NCI-H446 (cell line): ENCODE measurements at regions not wholly inside any gene's neighbourhood (a gene's known extent, or its start where the extent isn't known, plus 50 kb on each side); places are given as distances from the start of the nearest gene placed in this dataset.
"Not testable (repeated sequence)": the region's sequence is repeated elsewhere in the genome, so short reads cannot be mapped to it uniquely, and the experiment has no call there.

Experiments used
- DNase-seq, 2 experiments: peaks; one replicate each; lab custom pipeline; 2025; lab: John Stamatoyannopoulos, UW

DNA sequence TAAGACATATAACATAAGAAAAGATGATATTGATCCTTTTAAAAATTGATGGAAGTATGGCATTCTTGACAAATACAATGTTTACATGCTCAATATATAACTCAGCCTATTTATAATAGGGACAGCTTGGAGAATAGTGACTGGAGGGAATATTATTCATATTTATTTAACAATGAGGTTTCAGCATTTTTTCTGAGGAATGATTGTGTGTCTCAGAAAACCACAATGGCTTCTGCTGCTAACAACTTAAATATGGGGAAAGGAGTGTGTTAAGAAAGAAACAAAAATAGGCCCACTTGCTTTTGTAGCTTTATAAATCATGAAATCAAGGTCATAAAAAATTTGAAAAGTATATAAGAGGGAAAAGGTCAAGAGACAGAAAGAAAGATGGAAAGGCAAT is 163.2 kb upstream of the TBX18 start:
- DNase-seq, result no peak

DNA sequence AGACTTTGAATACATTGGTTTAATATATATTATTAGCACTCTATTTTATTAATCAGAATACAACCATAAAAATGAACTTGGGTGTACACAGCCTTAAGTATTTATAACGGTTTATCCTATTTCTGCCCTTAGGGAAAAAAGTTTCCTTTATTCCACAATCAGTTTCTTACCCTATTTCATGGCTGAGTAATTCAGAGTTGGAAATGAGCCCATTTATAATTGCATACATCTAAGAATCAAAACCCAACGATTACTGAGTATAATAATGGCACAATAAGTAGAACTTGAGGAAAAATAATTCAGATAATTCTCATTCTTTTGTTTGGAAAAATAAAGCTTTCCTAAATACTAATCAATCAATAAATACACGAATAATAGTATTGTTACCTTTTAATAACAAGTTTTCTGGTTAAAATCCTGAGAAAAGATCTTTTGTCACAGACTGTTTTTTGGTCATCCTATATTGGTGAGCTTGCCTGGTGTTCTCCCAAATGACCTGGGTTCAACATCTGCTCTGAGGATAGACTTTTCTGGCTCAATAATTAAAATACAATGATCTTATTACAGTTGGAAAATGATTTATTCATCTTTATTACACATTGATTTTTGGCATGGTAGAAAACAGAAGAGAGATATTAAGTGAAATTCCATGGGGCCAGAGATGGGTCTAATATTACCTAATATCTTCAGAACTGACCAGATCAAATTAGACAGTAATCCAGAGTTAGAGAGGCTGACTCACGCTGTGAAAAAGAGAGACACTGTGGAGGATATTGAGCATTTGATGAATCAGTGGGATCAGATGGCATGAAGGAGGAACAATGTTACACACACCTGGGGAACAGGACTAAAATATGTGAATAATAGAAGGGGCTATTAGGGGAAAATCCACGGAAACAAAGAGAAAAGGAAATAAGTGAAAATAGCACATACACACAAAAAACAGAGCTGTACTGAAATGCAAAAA is 162.1 kb upstream of the TBX18 start:
- DNase-seq, result no peak

DNA sequence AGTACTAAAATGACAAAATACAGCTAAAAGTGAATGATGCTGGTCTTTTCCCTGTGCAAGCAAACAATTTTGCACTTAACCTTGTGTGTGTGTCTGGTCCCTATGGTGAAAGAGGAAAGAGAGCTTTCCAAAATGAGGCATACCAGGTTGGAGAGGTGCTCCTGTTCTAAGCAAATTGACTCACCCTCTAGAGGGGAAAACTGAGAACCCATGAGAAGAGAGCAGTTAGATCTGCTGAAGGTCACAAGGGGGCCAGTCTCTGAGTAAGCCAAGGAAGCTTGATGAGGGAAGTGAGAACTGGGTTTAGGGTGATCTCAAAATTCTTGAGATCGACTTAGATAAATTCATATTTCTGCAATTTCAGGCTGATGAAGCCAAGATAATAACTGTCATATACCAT is 157.5 kb upstream of the TBX18 start:
- DNase-seq, result no peak

DNA sequence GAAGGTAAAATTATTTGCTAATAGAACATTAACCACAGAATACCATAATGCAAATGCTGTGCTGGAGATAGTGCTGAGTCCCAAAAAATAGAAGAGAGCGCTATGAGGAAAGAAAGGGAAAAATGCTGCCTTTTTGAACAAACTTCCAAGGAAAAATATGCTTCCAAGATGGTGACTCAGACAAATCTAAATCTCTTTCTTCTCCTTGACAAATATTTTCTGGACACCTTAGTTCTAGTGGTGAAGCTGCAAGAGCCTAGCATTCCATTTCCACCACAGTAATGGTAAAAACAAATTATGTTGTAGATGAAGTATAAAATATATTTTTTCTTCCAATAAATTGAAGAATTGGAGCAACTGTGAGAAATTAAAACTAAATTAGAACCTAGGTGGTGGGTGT is 155.6 kb upstream of the TBX18 start:
- DNase-seq, result no peak

DNA sequence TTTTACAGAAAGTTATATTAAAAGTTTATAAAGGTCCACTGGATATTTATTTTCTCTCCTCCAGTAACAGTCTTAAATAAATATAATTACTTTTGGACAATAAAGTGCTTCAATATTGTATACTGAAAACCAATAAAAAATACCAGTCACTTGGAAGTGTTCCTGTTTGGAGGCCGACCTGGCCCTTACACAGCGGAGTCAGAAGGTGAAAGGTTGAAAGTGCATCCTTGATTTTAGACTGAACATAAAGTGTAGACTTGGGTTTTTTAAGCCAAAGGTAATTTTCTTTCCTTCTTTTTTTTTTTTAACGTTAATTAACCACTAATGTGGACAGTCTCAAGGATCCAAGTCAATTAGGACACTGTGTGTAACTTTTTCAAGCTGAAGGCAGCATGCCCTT is 152.3 kb upstream of the TBX18 start:
- no peak for DNase-seq

DNA sequence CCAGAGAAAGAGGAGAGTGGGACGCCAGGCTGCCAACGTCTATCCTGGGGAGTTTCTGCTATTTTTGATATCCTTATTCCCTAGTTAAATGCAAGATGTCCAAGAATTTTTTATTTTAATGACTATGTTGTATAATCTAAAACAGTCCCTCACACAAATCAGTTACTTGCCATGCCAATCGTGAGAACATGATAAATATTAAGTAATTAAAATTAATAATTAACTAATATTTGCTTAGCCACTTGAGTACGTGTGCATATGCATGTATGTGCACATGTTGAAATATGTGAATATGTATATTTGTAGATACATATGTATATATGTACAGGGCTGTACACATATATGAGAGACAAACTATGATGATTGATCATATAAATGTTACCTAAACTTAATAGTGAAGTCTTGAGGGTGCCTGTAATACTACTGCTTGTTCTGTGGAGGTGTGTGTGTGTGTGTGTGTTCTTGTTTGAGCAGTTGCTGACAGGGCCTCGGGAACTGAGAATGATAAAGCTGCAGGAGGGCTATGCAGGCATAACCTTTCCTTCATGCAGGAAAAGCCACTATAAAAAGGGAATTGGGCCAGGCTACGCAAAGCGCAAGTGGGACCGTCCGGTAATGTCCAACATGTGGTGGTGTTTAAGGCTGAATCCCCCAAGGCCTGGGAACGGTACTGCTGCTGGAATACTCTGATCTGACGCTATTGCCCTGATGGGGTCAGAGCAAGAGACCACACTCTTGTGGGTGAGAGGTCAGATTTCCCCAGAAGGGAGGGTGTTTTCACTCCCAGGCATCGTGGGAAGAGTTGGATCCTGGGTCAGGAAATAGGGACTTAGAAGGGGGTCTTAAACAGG is 148.3 kb upstream of the TBX18 start:
- no peak for DNase-seq

DNA sequence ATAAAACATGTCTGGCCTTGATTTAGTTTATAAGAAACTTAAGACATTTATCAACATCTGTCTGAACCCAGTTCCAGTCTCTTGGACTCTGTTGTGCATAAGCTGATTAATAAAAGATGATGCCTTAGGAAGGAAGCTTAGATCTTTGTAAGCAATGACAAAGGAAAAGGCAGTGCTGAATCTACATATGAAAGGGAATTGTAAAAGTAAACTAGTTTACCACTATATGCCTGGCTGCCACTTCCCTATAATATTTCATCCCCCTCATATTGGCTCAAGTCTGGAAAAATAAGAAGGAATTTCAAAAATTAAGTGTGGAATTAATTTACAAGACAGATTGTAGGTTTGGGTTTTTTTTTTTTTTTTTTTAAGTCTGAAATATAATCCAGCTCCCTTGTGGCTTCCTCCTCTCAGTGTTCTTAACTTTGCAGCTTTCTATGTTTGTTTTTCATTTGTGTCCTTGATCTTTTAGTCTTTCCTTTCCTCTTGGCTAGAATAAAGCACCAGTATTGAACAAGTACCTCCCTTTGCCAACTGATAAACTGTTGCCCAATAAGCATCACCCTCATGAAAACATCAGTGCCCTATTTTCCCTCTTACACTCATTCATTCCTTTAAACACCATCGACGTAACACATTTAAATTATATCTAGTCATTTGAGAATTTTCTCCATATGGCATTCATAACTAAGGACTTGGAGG is 146.7 kb upstream of the TBX18 start:
- DNase-seq, result no peak

DNA sequence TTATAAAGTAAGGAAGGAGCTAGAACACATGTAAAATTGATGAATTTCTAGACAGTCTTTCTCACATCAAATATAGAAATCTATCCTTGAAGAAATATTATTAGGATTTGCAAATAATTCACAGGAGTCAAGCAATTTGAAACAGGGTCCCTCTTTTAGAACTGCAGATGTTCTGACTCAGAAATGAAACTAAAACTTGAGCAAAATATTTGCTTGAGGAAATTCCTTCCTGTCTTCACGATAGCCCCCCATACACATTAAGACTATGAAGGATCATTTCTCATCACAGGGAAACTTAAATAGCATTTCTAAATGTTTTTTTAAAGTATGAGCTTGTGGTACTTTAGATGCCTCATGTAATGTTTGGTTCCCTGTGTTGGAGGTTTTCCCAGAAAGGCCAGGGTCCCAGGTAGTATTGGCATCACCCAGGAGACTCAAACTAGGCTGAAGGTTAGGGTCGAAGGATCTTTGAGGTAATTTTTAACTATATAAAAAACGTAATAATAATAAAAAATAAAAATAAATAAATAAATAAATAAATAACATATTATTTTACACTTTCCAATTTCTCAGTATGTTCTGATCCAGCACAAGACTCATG is 144.0 kb upstream of the TBX18 start:
- no peak for DNase-seq

DNA sequence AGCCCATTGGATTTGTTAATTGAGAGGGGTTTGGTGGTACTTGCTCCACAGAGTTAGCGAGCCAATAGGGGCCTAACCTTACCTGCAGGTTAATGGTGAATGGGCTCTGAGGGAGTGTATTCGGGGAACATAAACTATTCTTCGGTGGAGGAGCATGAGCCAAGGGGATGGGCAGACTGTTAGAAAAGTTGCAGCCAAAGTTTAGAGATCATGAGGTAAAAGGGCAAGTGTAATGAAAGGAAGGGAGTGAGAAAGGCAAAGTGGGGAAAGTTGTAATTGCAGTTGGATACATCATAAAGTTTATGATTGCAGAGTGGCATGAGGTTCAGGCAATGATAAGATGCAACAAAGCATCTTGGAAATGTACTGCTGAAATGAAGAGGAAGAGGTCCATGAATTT is 142.1 kb upstream of the TBX18 start:
- DNase-seq, result no peak

DNA sequence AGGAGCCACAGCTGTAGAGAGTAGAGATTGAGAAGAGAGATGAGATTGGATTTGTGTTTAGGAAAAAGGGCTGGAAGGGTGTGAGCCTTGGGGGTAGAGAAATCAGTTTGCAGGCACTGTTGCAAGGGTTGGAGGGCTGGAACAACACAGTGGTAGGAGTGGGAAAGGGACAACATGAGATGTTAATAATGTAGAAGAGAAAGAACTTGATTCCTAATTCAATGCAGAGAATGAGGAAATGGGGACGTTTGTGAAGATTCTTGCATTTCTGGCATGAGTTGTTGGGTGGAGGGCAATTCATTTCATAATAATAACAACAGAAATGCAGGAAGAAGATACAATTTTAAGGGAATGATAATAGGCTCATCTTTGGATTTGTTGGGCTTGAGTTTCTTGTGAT is 141.4 kb upstream of the TBX18 start:
- DNase-seq, result no peak

DNA sequence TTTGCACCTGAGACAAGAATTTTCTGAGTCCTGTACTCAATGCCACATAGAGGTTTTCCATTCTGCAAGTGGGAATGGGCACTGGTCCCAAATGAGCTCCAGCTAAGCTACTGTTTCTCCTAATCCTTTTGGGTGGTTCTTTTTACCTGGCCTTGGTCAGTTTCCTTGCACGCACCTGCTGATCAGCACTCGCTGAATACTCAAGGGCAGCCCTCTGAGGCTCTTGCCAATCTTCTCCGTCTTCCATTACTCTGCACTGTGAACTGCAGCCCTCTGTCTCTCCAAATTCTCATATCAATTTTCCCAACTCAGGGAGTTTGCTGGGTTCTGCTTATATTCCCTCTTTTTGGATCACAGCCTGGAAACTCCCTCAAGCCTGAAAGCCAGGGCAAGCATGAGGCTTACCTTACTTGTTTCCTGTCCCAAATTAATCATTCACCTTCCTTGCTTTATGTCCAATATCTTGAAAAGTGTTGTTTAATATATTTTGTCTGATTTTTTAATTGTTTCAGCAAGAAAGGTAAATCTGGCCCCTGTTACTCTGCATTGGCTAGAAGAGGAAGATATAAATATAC is 138.0 kb upstream of the TBX18 start:
- DNase-seq, result no peak

DNA sequence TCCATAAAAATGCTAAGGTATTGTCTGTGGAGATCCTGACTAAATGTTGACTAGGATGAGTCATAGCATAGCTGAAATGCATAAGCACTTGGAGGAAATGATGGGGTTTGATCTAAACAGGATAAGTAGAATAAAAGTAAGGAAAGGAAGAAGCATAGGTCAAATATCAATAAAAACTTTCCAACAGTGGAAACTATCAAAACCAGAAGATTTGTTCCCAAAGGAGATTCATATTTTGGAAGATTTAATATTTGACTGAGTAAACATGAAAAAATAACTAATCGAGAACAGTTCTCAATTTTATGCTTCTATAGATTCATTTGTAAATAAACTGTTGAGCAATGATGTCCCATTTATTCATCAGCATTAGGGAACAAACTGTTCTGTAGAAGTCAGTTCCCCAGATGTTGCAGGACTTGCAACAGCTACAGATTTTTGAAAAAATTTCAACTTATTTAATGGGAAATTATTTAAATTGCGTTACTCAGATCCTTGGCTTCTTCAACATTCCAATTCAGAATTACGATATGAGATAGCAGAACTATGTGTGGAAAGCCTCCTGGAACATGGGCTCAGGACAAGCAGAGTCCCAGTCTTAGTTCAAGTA is 133.7 kb upstream of the TBX18 start:
- no peak for DNase-seq

DNA sequence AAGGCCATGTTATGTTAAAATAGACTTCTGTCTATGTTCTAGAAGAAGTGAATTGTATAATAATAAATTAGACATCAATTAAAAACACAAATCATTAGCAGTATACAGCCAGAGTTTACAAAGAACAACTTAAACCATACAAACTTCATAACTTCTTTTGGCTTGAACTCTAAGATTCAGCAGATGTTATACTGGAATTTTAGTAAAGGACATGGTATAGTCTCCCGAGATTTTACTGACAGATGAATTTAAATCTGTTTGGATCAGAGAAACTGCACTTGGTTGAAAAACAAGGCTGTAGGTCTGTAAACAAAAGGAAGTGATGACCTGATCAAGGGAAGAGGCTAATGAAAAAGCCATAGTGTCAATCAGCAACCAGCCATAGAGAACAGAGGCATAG is 132.6 kb upstream of the TBX18 start:
- no peak for DNase-seq

DNA sequence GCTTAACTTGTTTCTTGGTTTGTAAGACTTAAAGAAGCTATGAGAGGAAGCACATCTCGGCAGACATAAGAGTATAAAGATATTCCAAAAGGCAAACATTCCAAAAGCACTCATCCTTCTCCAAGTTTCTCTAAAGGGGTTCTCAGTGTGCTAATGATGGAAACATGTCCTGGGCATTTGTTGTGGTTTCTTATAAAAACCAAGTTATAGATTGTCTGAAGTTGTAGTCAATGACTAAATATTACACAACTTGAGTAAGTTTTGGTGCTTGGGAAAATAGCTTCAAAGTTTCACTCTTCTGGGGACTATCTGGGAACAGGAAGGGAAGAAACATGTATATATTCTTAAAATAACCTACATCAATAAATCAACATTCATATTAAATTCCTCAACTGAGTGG is 128.3 kb upstream of the TBX18 start:
- no peak for DNase-seq

DNA sequence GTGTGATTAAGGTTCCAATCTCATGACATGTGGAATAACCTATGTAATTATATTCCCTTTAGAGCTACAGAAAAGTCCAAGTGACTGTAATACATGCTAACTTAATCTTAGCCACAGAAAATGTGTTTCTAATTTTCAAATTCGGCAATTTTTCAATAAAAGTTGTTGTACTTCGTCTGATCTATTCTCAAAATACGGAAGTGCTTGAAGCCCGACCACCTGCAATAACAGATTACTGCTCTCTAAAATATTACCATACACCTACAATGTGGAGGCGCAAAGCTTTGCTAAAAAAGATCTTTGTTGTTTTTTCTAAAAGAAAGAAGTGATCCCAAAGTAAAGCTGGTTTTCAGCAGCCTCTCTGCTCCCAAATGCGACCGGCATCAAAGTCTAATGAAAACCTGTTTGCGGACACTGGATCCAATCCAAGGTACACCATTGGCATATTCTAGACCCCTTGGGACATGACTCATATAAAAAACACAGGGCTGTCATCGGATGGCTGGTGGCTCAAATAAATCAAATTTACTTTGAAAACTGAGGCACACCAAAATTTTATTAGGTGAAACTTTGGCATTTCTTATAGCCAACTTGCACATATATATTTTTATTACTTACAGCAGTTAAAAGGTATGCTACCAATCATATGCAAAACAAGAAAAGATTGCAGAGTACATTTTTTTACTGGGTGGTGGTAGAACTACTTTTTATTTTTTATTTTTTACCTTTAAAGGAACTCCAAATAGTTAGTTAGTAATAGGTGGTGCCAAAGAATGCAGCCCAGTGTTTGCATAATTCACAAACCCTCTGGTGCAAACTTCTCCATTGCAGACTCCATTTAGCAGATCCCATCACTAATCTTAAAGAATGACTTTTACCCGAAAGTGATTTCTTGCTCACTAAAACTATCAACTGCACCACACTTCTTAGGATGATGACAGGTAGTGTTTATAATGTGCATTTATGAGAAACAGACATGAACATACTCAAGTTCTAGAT is 118.7 kb upstream of the TBX18 start:
- DNase-seq, result no peak

DNA sequence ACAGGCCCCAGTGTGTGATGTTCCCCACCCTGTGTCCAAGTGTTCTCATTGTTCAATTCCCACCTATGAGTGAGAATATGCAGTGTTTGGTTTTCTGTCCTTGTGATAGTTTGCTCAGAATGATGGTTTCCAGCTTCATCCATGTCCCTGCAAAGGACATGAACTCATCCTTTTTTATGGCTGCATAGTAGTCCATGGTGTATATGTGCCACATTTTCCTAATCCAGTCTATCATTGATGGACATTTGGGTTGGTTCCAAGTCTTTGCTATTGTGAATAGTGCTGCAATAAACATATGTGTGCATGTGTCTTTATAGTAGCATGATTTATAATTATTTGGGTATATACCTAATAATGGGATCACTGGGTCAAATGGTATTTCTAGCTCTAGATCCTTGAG is 115.0 kb upstream of the TBX18 start:
- DNase-seq, result not testable (repeated sequence)

DNA sequence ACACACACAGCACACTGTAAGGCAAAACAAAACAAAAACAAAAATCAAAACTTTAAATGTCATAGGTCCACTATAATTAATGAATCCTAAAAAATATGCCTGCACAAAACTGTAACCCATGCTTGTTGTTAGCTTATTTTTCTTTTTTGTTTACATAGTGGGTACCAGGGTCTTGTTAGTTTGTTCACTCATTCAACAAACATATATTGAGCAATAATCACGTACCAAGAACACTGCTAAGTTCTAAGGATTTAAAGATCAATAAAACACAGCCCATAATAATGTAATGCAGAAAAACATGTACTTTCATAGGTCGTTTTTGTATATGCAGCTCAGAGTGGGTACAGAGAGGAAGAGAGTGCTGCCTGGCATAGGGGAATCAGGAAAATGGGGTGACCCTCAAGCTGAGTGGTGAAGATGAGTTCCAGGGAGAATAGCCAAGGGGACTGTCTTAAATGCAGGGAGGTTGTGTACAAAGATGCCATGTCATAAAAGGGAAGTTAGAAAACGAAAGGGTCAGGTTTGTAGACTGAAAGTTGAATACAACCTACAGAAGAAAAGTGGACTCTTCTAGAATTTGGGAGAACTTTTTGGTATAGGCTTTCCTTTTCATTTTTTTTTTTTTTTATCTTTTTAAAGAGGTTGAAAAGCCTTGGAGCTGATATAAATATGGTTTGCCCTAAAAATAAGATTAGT is 113.3 kb upstream of the TBX18 start:
- no peak for DNase-seq

DNA sequence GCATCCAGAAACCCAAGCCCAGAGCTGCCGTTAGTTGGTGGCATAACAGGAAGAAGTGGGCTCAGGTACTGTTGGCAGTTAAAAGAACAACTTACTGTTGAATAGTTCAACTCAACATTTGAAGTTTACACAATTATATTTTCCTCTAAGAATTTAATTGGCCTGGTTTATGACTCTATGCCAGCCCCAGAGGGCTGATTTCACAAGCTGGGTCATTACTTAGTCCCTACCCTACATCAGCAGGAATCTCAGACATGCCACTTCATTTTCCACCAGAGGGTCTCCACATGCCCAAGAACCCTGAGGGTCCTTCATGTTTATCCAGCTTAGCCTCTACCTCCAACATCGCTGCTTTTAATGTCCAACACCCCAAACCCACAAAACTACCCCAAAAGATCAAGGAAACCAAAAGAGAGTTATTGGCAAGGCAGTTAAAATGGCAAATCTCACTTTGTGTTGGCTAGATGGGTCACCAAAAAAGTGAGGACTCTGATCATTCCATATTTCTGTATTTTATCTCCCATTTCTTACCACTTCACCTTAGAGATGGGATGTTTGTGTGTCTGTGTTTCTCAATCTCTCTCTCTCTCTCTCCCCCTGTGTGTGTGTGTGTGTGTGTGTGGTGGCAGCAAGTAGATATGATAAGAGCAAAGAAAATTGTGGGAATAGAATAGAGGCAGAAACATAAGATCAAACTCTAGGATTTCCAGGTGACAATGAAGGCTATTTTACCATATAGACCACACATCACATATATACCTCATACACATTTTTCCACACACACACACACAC is 112.5 kb upstream of the TBX18 start:
- DNase-seq, result no peak
